H9 (cell line): ENCODE measurements at regions not wholly inside any gene's neighbourhood (a gene's known extent, or its start where the extent isn't known, plus 50 kb on each side); places are given as distances from the start of the nearest gene placed in this dataset.

Source experiments
- DNase-seq: peaks from one replicate; pipeline ENCODE4 v3.0.0-alpha.2; 2017
- H2AFZ ChIP-seq: one replicate; pipeline ENCODE4 v1.6.1; 2013; ENCODE audit warnings: mild to moderate bottlenecking, low read length, control low read depth, moderate library complexity
- H2AK5ac ChIP-seq: 2 replicates; pipeline ENCODE4 v1.6.1; 2013; ENCODE audit warnings: low read length, control low read depth, mixed read lengths; ENCODE audit not compliant: insufficient read length
- H2BK120ac ChIP-seq: one replicate; pipeline ENCODE4 v1.6.1; 2013; ENCODE audit warnings: low read depth, mild to moderate bottlenecking, low read length, control low read depth, inconsistent platforms; ENCODE audit not compliant: poor library complexity, severe bottlenecking
- H2BK12ac ChIP-seq: 2 replicates; pipeline ENCODE4 v1.6.1; 2013; ENCODE audit warnings: low read length, control low read depth, mixed read lengths, low read depth; ENCODE audit not compliant: insufficient read length
- H2BK15ac ChIP-seq: 2 replicates; pipeline ENCODE4 v1.6.1; 2013; ENCODE audit warnings: low read depth, low read length, control low read depth
- H2BK20ac ChIP-seq: one replicate; pipeline ENCODE4 v1.6.1; 2013; ENCODE audit warnings: low read depth, mild to moderate bottlenecking, low read length, control low read depth, inconsistent platforms; ENCODE audit not compliant: poor library complexity, severe bottlenecking
- H2BK5ac ChIP-seq: 2 replicates; pipeline ENCODE4 v1.6.1; 2013; ENCODE audit warnings: low read length, control low read depth, mixed read lengths; ENCODE audit not compliant: insufficient read length
- H3K14ac ChIP-seq: 2 replicates; pipeline ENCODE4 v1.6.1; 2013; ENCODE audit warnings: low read length, control low read depth; ENCODE audit not compliant: insufficient read depth
- H3K18ac ChIP-seq: 2 replicates; pipeline ENCODE4 v1.6.1; 2013; ENCODE audit warnings: low read depth, mild to moderate bottlenecking, mixed read lengths, low read length, control low read depth; ENCODE audit not compliant: insufficient read length
- H3K23ac ChIP-seq: 2 replicates; pipeline ENCODE4 v1.6.1; 2013; ENCODE audit warnings: low read length, control low read depth, mixed read lengths, low read depth; ENCODE audit not compliant: insufficient read length
- H3K23me2 ChIP-seq: 2 replicates; pipeline ENCODE4 v1.6.1; 2013; ENCODE audit warnings: low read depth, mild to moderate bottlenecking, mixed read lengths, low read length, control low read depth; ENCODE audit not compliant: insufficient read length, poor library complexity, severe bottlenecking
- H3K27ac ChIP-seq: 2 replicates; pipeline ENCODE4 v1.5.1; 2013; ENCODE audit warnings: low read length, control low read depth, mixed read lengths, low read depth; ENCODE audit not compliant: insufficient read length
- H3K27me3 ChIP-seq: 2 replicates; pipeline ENCODE4 v1.6.1; 2013; ENCODE audit warnings: low read length, control low read depth, inconsistent platforms; ENCODE audit not compliant: insufficient read depth
- H3K4ac ChIP-seq: 2 replicates; pipeline ENCODE4 v1.6.1; 2013; ENCODE audit warnings: low read depth, mild to moderate bottlenecking, control low read depth, inconsistent platforms, low read length, moderate library complexity
- H3K4me1 ChIP-seq: 2 replicates; pipeline ENCODE4 v1.6.1; 2013; ENCODE audit warnings: low read length, control low read depth, inconsistent platforms; ENCODE audit not compliant: insufficient read depth
- H3K4me2 ChIP-seq: 2 replicates; pipeline ENCODE4 v1.6.1; 2013; ENCODE audit warnings: low read length, control low read depth, mixed read lengths; ENCODE audit not compliant: insufficient read length, insufficient read depth
- H3K56ac ChIP-seq: 2 replicates; pipeline ENCODE4 v1.6.1; 2013; ENCODE audit warnings: low read depth, mild to moderate bottlenecking, mixed read lengths, low read length, control low read depth; ENCODE audit not compliant: insufficient read length
- H3K79me1 ChIP-seq: 2 replicates; pipeline ENCODE4 v1.6.1; 2013; ENCODE audit warnings: low read depth, mild to moderate bottlenecking, moderate library complexity, low read length, control low read depth, inconsistent platforms; ENCODE audit not compliant: insufficient read depth, poor library complexity, severe bottlenecking
- H3K79me2 ChIP-seq: 2 replicates; pipeline ENCODE4 v1.6.1; 2013; ENCODE audit warnings: low read length, control low read depth, inconsistent platforms; ENCODE audit not compliant: insufficient read depth
- H3K9ac ChIP-seq: 2 replicates; pipeline ENCODE4 v1.6.1; 2013; ENCODE audit warnings: low read length, control low read depth, mixed read lengths; ENCODE audit not compliant: insufficient read length; ENCODE audit errors: extremely low read depth
- H3K9me3 ChIP-seq: one replicate; pipeline ENCODE4 v1.6.1; 2013; ENCODE audit warnings: low read depth, low read length, inconsistent platforms; ENCODE audit not compliant: control insufficient read depth
- H3T11ph ChIP-seq: one replicate; pipeline ENCODE4 v1.6.1; 2013; ENCODE audit warnings: mild to moderate bottlenecking, low read length, control low read depth, inconsistent platforms
- H4K20me1 ChIP-seq: one replicate; pipeline ENCODE4 v1.6.1; 2013; ENCODE audit not compliant: control insufficient read depth, insufficient read length, insufficient read depth
- H4K5ac ChIP-seq: 2 replicates; pipeline ENCODE4 v1.6.1; 2013; ENCODE audit warnings: low read depth, mild to moderate bottlenecking, mixed read lengths, low read length, control low read depth; ENCODE audit not compliant: insufficient read length
- H4K8ac ChIP-seq: replicated peaks from 2 replicates; pipeline ENCODE4 v1.6.1; 2013; ENCODE audit warnings: low read length, control low read depth, mixed read lengths, low read depth; ENCODE audit not compliant: insufficient read length
- H4K91ac ChIP-seq: 2 replicates; pipeline ENCODE4 v1.6.1; 2013; ENCODE audit warnings: low read depth, mild to moderate bottlenecking, moderate library complexity, mixed read lengths, low read length, control low read depth; ENCODE audit not compliant: insufficient read length
- H3K27ac Mint-ChIP-seq, 3 experiments: 2 replicates in 2 of 3; 3 replicates in 1 of 3; pipeline ENCODE4 v1.8.0; 2020 to 2021; ENCODE audit warnings: mixed read lengths in 3 of 3, mild to moderate bottlenecking in 1 of 3, moderate library complexity in 1 of 3
- H3K27me3 Mint-ChIP-seq: 2 replicates; pipeline ENCODE4 v1.8.0; 2021; ENCODE audit warnings: low read depth, mild to moderate bottlenecking, moderate library complexity, mixed read lengths
- H3K36me3 Mint-ChIP-seq, 3 experiments: 2 replicates in 2 of 3; 3 replicates in 1 of 3; pipeline ENCODE4 v1.8.0; 2020 to 2021; ENCODE audit warnings: low read depth in 3 of 3, mixed read lengths in 3 of 3; ENCODE audit not compliant: insufficient read depth in 1 of 3
- H3K4me1 Mint-ChIP-seq, 2 experiments: 2 replicates each; pipeline ENCODE4 v1.8.0; 2020; ENCODE audit warnings: mixed read lengths in 2 of 2
- H3K4me3 Mint-ChIP-seq, 2 experiments: 2 replicates in 1 of 2; 3 replicates in 1 of 2; pipeline ENCODE4 v1.8.0; 2020 to 2021; ENCODE audit warnings: mild to moderate bottlenecking in 2 of 2, mixed read lengths in 2 of 2, moderate library complexity in 1 of 2
- H3K9me3 Mint-ChIP-seq, 2 experiments: 2 replicates in 1 of 2; 3 replicates in 1 of 2; pipeline ENCODE4 v1.8.0; 2020; ENCODE audit warnings: mild to moderate bottlenecking in 2 of 2, mixed read lengths in 2 of 2, moderate library complexity in 1 of 2
- WGBS: extraction: QIAGEN DNeasy Blood & Tissue Kit; methylation state at CpG from one replicate; pipeline ENCODE4 v1.1.7; 2013; ENCODE audit warnings: missing lambda C conversion rate, low lambda C conversion rate, mixed read lengths; ENCODE audit not compliant: insufficient read length; ENCODE audit errors: extremely low coverage; 5-methylcytosine and 5-hydroxymethylcytosine counted together
- TF ChIP-seq, protein P1 (sequence below): fragments of 200-600 bp; sonication (generic); conservative IDR thresholded peaks from 3 replicates; pipeline ENCODE4 v1.8.0; 2021; ENCODE audit warnings: antibody characterized with exemption, mild to moderate bottlenecking

DNA sequence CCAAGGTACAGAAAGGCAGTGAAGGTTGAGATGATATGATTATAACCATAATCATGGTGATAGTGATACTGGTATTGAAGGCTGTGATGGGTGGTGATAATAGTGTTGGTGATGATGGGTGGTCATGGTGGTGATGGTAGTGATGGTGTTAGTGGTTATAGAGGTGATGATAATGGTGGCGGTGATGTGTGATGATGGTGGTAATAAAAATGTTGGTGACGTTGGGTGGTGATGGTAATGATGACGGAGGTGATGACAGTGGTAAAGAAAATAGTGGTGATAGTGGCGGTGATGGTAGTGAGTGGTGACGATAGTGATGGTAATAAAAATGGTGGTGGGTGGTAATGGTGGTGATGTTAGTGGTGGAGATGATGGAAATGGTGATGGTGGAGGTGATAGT, 65.1 kb upstream of the KDM8 start:
- no peaks in the 10 kb centered on the region for H3K27me3 ChIP-seq
- no peak overlapping the region for H2BK120ac ChIP-seq
- H3K4ac ChIP-seq: no peak overlapping the region
- no peak overlapping the region for H2AFZ ChIP-seq
- no peak overlapping the region for H2BK12ac ChIP-seq
- no peak overlapping the region for H4K91ac ChIP-seq
- no peaks in the 10 kb centered on the region for H4K20me1 ChIP-seq
- H2BK15ac ChIP-seq: no peak overlapping the region
- DNase-seq: no peak
- no peak overlapping the region for H3K14ac ChIP-seq
- TF ChIP-seq, protein P1, sequence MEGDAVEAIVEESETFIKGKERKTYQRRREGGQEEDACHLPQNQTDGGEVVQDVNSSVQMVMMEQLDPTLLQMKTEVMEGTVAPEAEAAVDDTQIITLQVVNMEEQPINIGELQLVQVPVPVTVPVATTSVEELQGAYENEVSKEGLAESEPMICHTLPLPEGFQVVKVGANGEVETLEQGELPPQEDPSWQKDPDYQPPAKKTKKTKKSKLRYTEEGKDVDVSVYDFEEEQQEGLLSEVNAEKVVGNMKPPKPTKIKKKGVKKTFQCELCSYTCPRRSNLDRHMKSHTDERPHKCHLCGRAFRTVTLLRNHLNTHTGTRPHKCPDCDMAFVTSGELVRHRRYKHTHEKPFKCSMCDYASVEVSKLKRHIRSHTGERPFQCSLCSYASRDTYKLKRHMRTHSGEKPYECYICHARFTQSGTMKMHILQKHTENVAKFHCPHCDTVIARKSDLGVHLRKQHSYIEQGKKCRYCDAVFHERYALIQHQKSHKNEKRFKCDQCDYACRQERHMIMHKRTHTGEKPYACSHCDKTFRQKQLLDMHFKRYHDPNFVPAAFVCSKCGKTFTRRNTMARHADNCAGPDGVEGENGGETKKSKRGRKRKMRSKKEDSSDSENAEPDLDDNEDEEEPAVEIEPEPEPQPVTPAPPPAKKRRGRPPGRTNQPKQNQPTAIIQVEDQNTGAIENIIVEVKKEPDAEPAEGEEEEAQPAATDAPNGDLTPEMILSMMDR: no peak
- no peak overlapping the region for H3K18ac ChIP-seq
- peaks cover 4% of the 10 kb centered on the region in 2 experiments; a peak in 1 of 4 replicates for H3K4me1 Mint-ChIP-seq
- H3K27ac Mint-ChIP-seq: peak overlapping the region in 1 of 3 experiments; percentile 1; a peak in 1 of 7 replicates
- H3K9me3 ChIP-seq: no peaks in the 10 kb centered on the region
- no peaks in the 10 kb centered on the region for H3K23me2 ChIP-seq
- H3K9me3 Mint-ChIP-seq: peaks cover 16 to 17% of the 10 kb centered on the region in 2 experiments
- no peak overlapping the region for H2AK5ac ChIP-seq
- no peaks in the 10 kb centered on the region for H3K79me2 ChIP-seq
- H3K4me1 ChIP-seq: no peaks in the 10 kb centered on the region
- no peak overlapping the region for H3K4me2 ChIP-seq
- H4K5ac ChIP-seq: no peak overlapping the region
- H4K8ac ChIP-seq: no peak overlapping the region
- H3K9ac ChIP-seq: no peak overlapping the region
- no peak overlapping the region for H2BK5ac ChIP-seq
- no peak overlapping the region for H2BK20ac ChIP-seq
- H3K36me3 Mint-ChIP-seq: peaks cover 8 to 14% (median 8%) of the 10 kb centered on the region in 3 experiments
- H3K27ac ChIP-seq: no peak overlapping the region
- H3K79me1 ChIP-seq: no peaks in the 10 kb centered on the region
- no peak overlapping the region for H3T11ph ChIP-seq
- H3K56ac ChIP-seq: no peak overlapping the region
- H3K27me3 Mint-ChIP-seq: peaks cover 22% of the 10 kb centered on the region
- no peak overlapping the region for H3K23ac ChIP-seq
- peak overlapping the region in 1 of 2 experiments; percentile 19; a peak in 2 of 5 replicates for H3K4me3 Mint-ChIP-seq
- 100% methylated on average over 4 of the region's 5 CpGs for WGBS
